ENCODE measurements at regions not wholly inside any gene's neighbourhood (a gene's known extent, or its start where the extent isn't known, plus 50 kb on each side); places are given as distances from the start of the nearest gene placed in this dataset.

DNA sequence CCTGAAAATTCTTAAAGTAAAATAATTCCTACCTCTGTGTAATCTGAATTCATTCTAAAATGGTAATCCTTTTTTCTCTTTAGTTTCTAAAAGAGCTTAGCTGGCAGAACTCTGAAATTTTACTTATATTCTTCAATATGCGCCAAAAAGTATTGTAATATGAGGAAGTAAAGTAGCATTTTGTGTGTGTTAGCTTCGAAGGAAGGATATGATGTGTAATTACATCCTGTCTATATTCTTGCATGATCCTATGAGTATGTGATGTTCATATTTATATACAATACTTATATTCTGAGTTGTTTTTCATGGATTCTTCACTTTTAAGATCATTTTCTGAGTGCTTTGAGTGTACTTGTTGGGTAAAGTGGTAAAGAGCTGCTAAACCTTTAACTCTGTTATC is 402.9 kb upstream of the PKDCC start:
- Histone ChIP-seq H3K36me3 (no peaks in the 10 kb centered on the region), H3K4me1 (no peaks in the 10 kb centered on the region), H3K4me3 (no peak overlapping the region), H3K27ac (no peak overlapping the region), H3K27me3 (no peaks in the 10 kb centered on the region), H3K9me3 (no peaks in the 10 kb centered on the region)
- TF ChIP-seq POLR2AphosphoS5 (IDR thresholded peaks at IDR 0.05) (no peak), POLR2A (IDR thresholded peaks at IDR 0.05) (no peak), EP300 (IDR thresholded peaks at IDR 0.05) (no peak)
- TF ChIP-seq, protein P1, sequence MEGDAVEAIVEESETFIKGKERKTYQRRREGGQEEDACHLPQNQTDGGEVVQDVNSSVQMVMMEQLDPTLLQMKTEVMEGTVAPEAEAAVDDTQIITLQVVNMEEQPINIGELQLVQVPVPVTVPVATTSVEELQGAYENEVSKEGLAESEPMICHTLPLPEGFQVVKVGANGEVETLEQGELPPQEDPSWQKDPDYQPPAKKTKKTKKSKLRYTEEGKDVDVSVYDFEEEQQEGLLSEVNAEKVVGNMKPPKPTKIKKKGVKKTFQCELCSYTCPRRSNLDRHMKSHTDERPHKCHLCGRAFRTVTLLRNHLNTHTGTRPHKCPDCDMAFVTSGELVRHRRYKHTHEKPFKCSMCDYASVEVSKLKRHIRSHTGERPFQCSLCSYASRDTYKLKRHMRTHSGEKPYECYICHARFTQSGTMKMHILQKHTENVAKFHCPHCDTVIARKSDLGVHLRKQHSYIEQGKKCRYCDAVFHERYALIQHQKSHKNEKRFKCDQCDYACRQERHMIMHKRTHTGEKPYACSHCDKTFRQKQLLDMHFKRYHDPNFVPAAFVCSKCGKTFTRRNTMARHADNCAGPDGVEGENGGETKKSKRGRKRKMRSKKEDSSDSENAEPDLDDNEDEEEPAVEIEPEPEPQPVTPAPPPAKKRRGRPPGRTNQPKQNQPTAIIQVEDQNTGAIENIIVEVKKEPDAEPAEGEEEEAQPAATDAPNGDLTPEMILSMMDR (IDR thresholded peaks at IDR 0.05): no peak
- intact Hi-C loops (cut with DNase I; ENCODE audit: low total_unique reads): no loop called here
- no peak for DNase-seq
- 69 to 87% (median 81%) methylated on average over 2 of the region's 2 CpGs for WGBS, 5 donors

DNA sequence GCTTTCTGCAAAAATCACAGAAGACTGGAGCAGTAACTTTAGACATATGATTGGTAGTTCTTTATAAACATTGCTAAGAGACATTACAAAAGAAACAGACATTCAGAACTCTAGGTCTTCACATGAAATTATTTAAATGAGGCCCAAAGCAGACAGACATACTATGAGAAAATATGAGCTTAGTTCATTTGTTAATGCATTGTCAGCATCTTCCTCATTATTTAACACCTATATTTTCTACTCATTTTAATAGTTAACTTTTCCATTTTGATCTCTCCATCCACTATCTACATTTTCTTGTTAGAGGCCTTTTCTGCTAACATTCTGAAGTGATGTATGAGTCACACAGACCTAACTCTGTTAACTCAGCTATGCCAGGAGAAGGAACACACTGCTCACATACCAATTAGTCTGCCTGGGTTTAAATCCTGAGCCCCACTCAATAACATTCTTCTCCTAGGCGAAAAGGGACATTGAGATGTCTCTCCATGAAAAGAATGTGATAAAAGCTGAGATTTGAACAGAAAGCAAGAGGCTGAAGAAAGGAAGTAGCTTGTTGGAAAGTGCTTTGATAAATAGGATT is 400.3 kb upstream of the PKDCC start:
- H3K9me3 ChIP-seq: no peaks in the 10 kb centered on the region
- TF ChIP-seq POLR2AphosphoS5 (IDR thresholded peaks at IDR 0.05) (no peak), EP300 (IDR thresholded peaks at IDR 0.05) (no peak), POLR2A (IDR thresholded peaks at IDR 0.05) (no peak)
- TF ChIP-seq, protein P1 (IDR thresholded peaks at IDR 0.05): no peak
- H3K4me1 ChIP-seq: no peaks in the 10 kb centered on the region
- H3K4me3 ChIP-seq: no peak overlapping the region
- H3K27me3 ChIP-seq: no peaks in the 10 kb centered on the region
- no peak overlapping the region for H3K27ac ChIP-seq
- H3K36me3 ChIP-seq: no peaks in the 10 kb centered on the region
- DNase-seq: no peak
- intact Hi-C loops (cut with DNase I; ENCODE audit: low total_unique reads): no loop called here
- WGBS, 5 donors: 71 to 90% (median 76%) methylated on average over 1 of the region's 1 CpG

- H3K27ac ChIP-seq: no peak overlapping the region
- peak in 1 of 2 donors; percentile 31 for DNase-seq
- H3K36me3 ChIP-seq: no peaks in the 10 kb centered on the region
- no peak overlapping the region for H3K4me3 ChIP-seq
- intact Hi-C loops (cut with DNase I; ENCODE audit: low total_unique reads): no loop called here
- H3K9me3 ChIP-seq: no peaks in the 10 kb centered on the region
- TF ChIP-seq POLR2AphosphoS5 (IDR thresholded peaks at IDR 0.05) (no peak), POLR2A (IDR thresholded peaks at IDR 0.05) (no peak), EP300 (IDR thresholded peaks at IDR 0.05) (no peak)
- TF ChIP-seq, protein P1 (IDR thresholded peaks at IDR 0.05): no peak
- H3K27me3 ChIP-seq: no peaks in the 10 kb centered on the region
- H3K4me1 ChIP-seq: no peaks in the 10 kb centered on the region
Observed at GRCh38 chr2:41657226-41657625, 390.6 kb upstream of the PKDCC start.

GRCh38 chr2:41659758-41660157 is 388.1 kb upstream of the PKDCC start:
- TF ChIP-seq POLR2AphosphoS5 (IDR thresholded peaks at IDR 0.05) (no peak), EP300 (IDR thresholded peaks at IDR 0.05) (no peak), POLR2A (IDR thresholded peaks at IDR 0.05) (no peak)
- TF ChIP-seq, protein P1 (IDR thresholded peaks at IDR 0.05): no peak

More at GRCh38 chr2:41659758-41660157, 388.1 kb upstream of the PKDCC start:
- Histone ChIP-seq H3K27ac (no peak overlapping the region), H3K4me3 (no peak overlapping the region), H3K27me3 (no peaks in the 10 kb centered on the region), H3K9me3 (no peaks in the 10 kb centered on the region), H3K4me1 (no peaks in the 10 kb centered on the region), H3K36me3 (no peaks in the 10 kb centered on the region)
- no peak for DNase-seq
- intact Hi-C loops (cut with DNase I; ENCODE audit: low total_unique reads): no loop called here

Data from stomach (tissue), 8 donors.